ENCODE measurements at regions not wholly inside any gene's neighbourhood (a gene's known extent, or its start where the extent isn't known, plus 50 kb on each side); places are given as distances from the start of the nearest gene placed in this dataset.
"Not testable (repeated sequence)": the region's sequence is repeated elsewhere in the genome, so short reads cannot be mapped to it uniquely, and the experiment has no call there.

- no peak for DNase-seq
These were observed 156.3 kb upstream of the PZP start for GRCh38 chr12:9364224-9365176.

- DNase-seq, result no peak
These were observed 154.9 kb upstream of the PZP start for GRCh38 chr12:9363145-9363544.

- DNase-seq, result no peak
These were observed 153.7 kb upstream of the PZP start for GRCh38 chr12:9361879-9362326.

- not testable (repeated sequence) for DNase-seq
These were observed 146.0 kb upstream of the PZP start for GRCh38 chr12:9354009-9354754.

GRCh38 chr12:9351136-9351535 is 142.9 kb upstream of the PZP start:
- DNase-seq, result no peak

GRCh38 chr12:9349888-9350885 is 142.0 kb upstream of the PZP start:
- DNase-seq, result no peak

GRCh38 chr12:9348906-9349518 is 140.8 kb upstream of the PZP start:
- no peak for DNase-seq

- no peak for DNase-seq
These were observed 139.3 kb upstream of the PZP start for GRCh38 chr12:9347328-9348127.

GRCh38 chr12:9346866-9347327 is 138.7 kb upstream of the PZP start:
- DNase-seq, result no peak

- DNase-seq, result no peak
These were observed 137.0 kb upstream of the PZP start for GRCh38 chr12:9345171-9345570.

- no peak for DNase-seq
These were observed 136.3 kb upstream of the PZP start for GRCh38 chr12:9344541-9344940.

GRCh38 chr12:9343731-9344130 is 135.5 kb upstream of the PZP start:
- DNase-seq, result no peak

GRCh38 chr12:9342614-9343353 is 134.6 kb upstream of the PZP start:
- no peak for DNase-seq

- no peak for DNase-seq
These were observed 133.0 kb upstream of the PZP start for GRCh38 chr12:9341260-9341585.

GRCh38 chr12:9340422-9341259 is 132.4 kb upstream of the PZP start:
- no peak for DNase-seq

- DNase-seq, result no peak
These were observed 129.5 kb upstream of the PZP start for GRCh38 chr12:9337656-9338055.

- DNase-seq, result not testable (repeated sequence)
These were observed 128.3 kb upstream of the PZP start for GRCh38 chr12:9336375-9337011.

- no peak for DNase-seq
These were observed 127.7 kb upstream of the PZP start for GRCh38 chr12:9335867-9336266.

- DNase-seq, result no peak
These were observed 126.8 kb upstream of the PZP start for GRCh38 chr12:9334964-9335363.

Data from activated CD4-positive, alpha-beta T cell treated with anti-CD3 and anti-CD28 coated beads, Interleukin-2, amount 50 U/mL, for 4 hours (primary cell).